WERI-Rb-1 (cell line): ENCODE measurements at regions not wholly inside any gene's neighbourhood (a gene's known extent, or its start where the extent isn't known, plus 50 kb on each side); places are given as distances from the start of the nearest gene placed in this dataset.

Experiments used
- DNase-seq: peaks from one replicate; pipeline ENCODE4 v3.0.0-alpha.2; 2020
- H3K27ac ChIP-seq: fragments of 250-450 bp; sonication (Bioruptor Pico); 2 replicates; pipeline ENCODE4 v1.5.1; 2020; ENCODE audit warnings: mild to moderate bottlenecking, moderate library complexity
- H3K27me3 ChIP-seq: fragments of 250-450 bp; sonication (Bioruptor Pico); 2 replicates; pipeline ENCODE4 v1.5.1; 2021; ENCODE audit warnings: mild to moderate bottlenecking, low read depth, moderate library complexity; ENCODE audit not compliant: insufficient read depth, severe bottlenecking
- H3K36me3 ChIP-seq: fragments of 250-450 bp; sonication (Bioruptor Pico); 2 replicates; pipeline ENCODE4 v1.5.1; 2020; ENCODE audit warnings: mild to moderate bottlenecking, moderate library complexity
- H3K4me3 ChIP-seq: 2 replicates; pipeline ENCODE4 v1.5.1; 2011; ENCODE audit warnings: low read depth, mild to moderate bottlenecking, control low read depth, low read length
- H3K9me3 ChIP-seq: fragments of 250-450 bp; sonication (Bioruptor Pico); 2 replicates; pipeline ENCODE4 v1.5.1; 2021; ENCODE audit warnings: mild to moderate bottlenecking, moderate library complexity; ENCODE audit not compliant: severe bottlenecking
- TF ChIP-seq, protein P1 (sequence below): IDR thresholded peaks from 2 replicates; pipeline ENCODE4 v1.5.1; 2011; ENCODE audit warnings: low read depth, mild to moderate bottlenecking, control low read depth, inconsistent platforms, low read length

GRCh38 chr9:86757382-86757720 lies 190.0 kb downstream of the GAS1 start:
- Histone ChIP-seq H3K9me3 (no peaks in the 10 kb centered on the region), H3K36me3 (no peaks in the 10 kb centered on the region)
- no peak for DNase-seq

DNA sequence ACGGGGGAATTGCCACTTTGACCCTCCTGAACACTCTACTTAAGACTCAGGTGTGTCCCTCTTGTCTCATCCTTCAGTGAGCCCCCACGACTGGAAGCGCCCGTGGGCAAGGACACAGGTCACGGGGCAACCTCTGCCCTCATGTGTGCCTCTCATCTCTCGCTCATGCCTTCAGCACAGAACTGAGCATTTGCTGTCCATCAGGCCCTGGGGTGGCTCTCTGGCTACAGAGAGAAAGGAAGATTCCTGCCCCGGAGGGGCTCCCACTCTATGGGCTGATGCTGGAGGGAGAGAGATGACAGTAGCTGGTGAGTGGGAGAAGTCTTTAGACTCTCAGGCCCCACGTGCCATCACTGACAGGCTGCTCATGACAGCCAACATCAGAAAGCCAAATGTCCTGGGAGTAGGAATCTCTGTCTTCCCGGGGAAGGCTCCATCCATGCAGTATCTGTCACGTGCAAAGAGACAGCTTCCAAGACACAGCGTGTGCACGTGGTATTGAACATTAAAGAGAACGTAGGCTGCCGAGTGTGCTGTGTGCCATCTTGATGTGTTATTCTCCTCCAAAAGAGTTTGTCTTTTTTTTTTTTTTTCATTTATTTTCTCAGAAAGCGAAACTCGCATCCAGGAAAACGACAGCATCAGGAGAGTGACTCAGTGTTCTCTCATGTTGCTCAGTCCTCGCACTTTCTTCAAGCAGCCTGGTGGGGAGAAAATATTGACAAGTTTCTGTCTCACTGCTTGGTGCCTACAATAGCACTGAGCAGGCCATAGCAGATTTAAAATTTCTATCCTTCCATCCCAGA lies 190.5 kb downstream of the GAS1 start:
- no peaks in the 10 kb centered on the region for H3K36me3 ChIP-seq
- H3K27me3 ChIP-seq, result peaks cover 31% of the 10 kb centered on the region
- H3K9me3 ChIP-seq, result no peaks in the 10 kb centered on the region
- TF ChIP-seq, protein P1, sequence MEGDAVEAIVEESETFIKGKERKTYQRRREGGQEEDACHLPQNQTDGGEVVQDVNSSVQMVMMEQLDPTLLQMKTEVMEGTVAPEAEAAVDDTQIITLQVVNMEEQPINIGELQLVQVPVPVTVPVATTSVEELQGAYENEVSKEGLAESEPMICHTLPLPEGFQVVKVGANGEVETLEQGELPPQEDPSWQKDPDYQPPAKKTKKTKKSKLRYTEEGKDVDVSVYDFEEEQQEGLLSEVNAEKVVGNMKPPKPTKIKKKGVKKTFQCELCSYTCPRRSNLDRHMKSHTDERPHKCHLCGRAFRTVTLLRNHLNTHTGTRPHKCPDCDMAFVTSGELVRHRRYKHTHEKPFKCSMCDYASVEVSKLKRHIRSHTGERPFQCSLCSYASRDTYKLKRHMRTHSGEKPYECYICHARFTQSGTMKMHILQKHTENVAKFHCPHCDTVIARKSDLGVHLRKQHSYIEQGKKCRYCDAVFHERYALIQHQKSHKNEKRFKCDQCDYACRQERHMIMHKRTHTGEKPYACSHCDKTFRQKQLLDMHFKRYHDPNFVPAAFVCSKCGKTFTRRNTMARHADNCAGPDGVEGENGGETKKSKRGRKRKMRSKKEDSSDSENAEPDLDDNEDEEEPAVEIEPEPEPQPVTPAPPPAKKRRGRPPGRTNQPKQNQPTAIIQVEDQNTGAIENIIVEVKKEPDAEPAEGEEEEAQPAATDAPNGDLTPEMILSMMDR, result no peak
- H3K27ac ChIP-seq, result no peak overlapping the region
- DNase-seq, result no peak
- H3K4me3 ChIP-seq, result no peak overlapping the region

More at GRCh38 chr9:86757382-86757720, 190.0 kb downstream of the GAS1 start:
- TF ChIP-seq, protein P1, result no peak
- Histone ChIP-seq H3K27ac (no peak overlapping the region), H3K27me3 (peaks cover 27% of the 10 kb centered on the region), H3K4me3 (no peak overlapping the region)

- peaks cover 39% of the 10 kb centered on the region for H3K27me3 ChIP-seq
- H3K4me3 ChIP-seq, result no peak overlapping the region
- no peaks in the 10 kb centered on the region for H3K9me3 ChIP-seq
- no peaks in the 10 kb centered on the region for H3K36me3 ChIP-seq
- H3K27ac ChIP-seq, result no peak overlapping the region
- TF ChIP-seq, protein P1, result no peak
- no peak for DNase-seq
Measured at GRCh38 chr9:86755561-86755941, 191.8 kb downstream of the GAS1 start.

- H3K36me3 ChIP-seq, result no peaks in the 10 kb centered on the region
- DNase-seq, result no peak
- no peaks in the 10 kb centered on the region for H3K9me3 ChIP-seq
- H3K27me3 ChIP-seq, result peaks cover 43% of the 10 kb centered on the region
- TF ChIP-seq, protein P1, result no peak
- no peak overlapping the region for H3K27ac ChIP-seq
- H3K4me3 ChIP-seq, result no peak overlapping the region
Measured at GRCh38 chr9:86754581-86755560, 192.4 kb downstream of the GAS1 start.

- no peaks in the 10 kb centered on the region for H3K36me3 ChIP-seq
- H3K27me3 ChIP-seq, result peaks cover 47% of the 10 kb centered on the region
- no peak for DNase-seq
- no peak overlapping the region for H3K27ac ChIP-seq
- H3K9me3 ChIP-seq, result no peaks in the 10 kb centered on the region
- TF ChIP-seq, protein P1, result no peak
- H3K4me3 ChIP-seq, result no peak overlapping the region
Measured at GRCh38 chr9:86753836-86754235, 193.5 kb downstream of the GAS1 start.
